A549 (cell line): ENCODE measurements at regions not wholly inside any gene's neighbourhood (a gene's known extent, or its start where the extent isn't known, plus 50 kb on each side); places are given as distances from the start of the nearest gene placed in this dataset.

Experiments used
- E2F6 ChIP-seq: IDR thresholded peaks from 2 replicates; pipeline ENCODE4 v1.6.1; 2012; ENCODE audit warnings: low read depth, borderline replicate concordance
- KDM1A ChIP-seq: fragments of 200-600 bp; sonication (generic); IDR thresholded peaks from 2 replicates; pipeline ENCODE4 v1.6.1; 2016; ENCODE audit warnings: low read depth, mild to moderate bottlenecking
- NPAS2 ChIP-seq: fragments of 250-450 bp; sonication (Bioruptor Pico); IDR thresholded peaks from 2 replicates; pipeline ENCODE4 v1.8.0; 2022; ENCODE audit warnings: mild to moderate bottlenecking, moderate library complexity, borderline replicate concordance
- RAD21 ChIP-seq, 2 experiments: fragments of >200 bp in 1 of 2; sonication (Bioruptor Twin) in 1 of 2; formaldehyde crosslinking in 1 of 2; IDR thresholded peaks in 1 of 2; conservative IDR thresholded peaks in 1 of 2; 2 replicates in 1 of 2; 3 replicates in 1 of 2; pipeline ENCODE4 v1.6.1; 2012 to 2018; ENCODE audit warnings: inconsistent platforms in 1 of 2
- RFX5 ChIP-seq: fragments of 450-650 bp; IDR thresholded peaks from 2 replicates; pipeline ENCODE4 v1.7.1; 2014; ENCODE audit warnings: antibody characterized with exemption, mild to moderate bottlenecking, moderate library complexity
- TF ChIP-seq, protein P1 (sequence below): fragments of >200 bp; sonication (Bioruptor Twin); formaldehyde crosslinking; IDR thresholded peaks from 3 replicates; pipeline ENCODE4 v1.5.1; 2016

- TF ChIP-seq, protein P1, sequence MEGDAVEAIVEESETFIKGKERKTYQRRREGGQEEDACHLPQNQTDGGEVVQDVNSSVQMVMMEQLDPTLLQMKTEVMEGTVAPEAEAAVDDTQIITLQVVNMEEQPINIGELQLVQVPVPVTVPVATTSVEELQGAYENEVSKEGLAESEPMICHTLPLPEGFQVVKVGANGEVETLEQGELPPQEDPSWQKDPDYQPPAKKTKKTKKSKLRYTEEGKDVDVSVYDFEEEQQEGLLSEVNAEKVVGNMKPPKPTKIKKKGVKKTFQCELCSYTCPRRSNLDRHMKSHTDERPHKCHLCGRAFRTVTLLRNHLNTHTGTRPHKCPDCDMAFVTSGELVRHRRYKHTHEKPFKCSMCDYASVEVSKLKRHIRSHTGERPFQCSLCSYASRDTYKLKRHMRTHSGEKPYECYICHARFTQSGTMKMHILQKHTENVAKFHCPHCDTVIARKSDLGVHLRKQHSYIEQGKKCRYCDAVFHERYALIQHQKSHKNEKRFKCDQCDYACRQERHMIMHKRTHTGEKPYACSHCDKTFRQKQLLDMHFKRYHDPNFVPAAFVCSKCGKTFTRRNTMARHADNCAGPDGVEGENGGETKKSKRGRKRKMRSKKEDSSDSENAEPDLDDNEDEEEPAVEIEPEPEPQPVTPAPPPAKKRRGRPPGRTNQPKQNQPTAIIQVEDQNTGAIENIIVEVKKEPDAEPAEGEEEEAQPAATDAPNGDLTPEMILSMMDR: no peak
- TF ChIP-seq NPAS2 (CRISPR knock-in tag): no peak
- TF ChIP-seq RFX5: no peak
- no peak for TF ChIP-seq E2F6
- TF ChIP-seq KDM1A: no peak
- no peak for TF ChIP-seq RAD21 (conservative IDR thresholded peaks at IDR 0.05 in 1 of 2, IDR thresholded peaks at IDR 0.05 in 1 of 2)
Measured at GRCh38 chr2:66125951-66126350, 309.0 kb upstream of the MEIS1 start.
